ENCODE measurements at regions not wholly inside any gene's neighbourhood (a gene's known extent, or its start where the extent isn't known, plus 50 kb on each side); places are given as distances from the start of the nearest gene placed in this dataset.

DNA sequence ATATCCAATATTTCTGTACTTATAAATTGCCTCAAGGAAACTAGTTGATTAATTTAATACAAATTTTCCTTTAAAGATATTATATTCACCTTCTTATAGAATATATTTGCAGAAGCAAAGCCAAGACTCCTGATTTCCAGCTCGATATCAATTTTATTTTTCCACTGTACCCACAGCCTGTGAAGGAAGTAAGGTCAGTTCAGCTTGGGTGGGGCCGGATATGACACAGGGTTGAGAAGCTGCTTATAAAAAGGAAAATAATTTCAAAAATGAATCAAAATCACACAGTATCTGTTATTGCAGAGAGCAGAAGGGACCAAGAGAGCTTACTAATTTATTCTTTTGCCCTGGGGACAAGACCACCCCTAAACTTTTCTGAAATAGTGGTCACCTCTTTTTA, 491.4 kb downstream of the TUSC7 start:
- H3K36me3 ChIP-seq (ENCODE audit: control insufficient read depth, low read depth, low read length), result no peaks in the 10 kb centered on the region
- no peaks in the 10 kb centered on the region for H3K9me3 ChIP-seq (ENCODE audit: control insufficient read depth, low read depth, low read length)
- H3K4me1 ChIP-seq (ENCODE audit: control insufficient read depth, low read depth, low read length), result peaks cover 4% of the 10 kb centered on the region
- H3K27ac ChIP-seq (ENCODE audit: low read length), result no peak overlapping the region
- H3K9ac ChIP-seq (ENCODE audit: low read length), result no peak overlapping the region
- no peaks in the 10 kb centered on the region for H3K27me3 ChIP-seq (ENCODE audit: control insufficient read depth, insufficient read depth, low read length)
- no peak overlapping the region for H3K4me3 ChIP-seq (ENCODE audit: low read length)

DNA sequence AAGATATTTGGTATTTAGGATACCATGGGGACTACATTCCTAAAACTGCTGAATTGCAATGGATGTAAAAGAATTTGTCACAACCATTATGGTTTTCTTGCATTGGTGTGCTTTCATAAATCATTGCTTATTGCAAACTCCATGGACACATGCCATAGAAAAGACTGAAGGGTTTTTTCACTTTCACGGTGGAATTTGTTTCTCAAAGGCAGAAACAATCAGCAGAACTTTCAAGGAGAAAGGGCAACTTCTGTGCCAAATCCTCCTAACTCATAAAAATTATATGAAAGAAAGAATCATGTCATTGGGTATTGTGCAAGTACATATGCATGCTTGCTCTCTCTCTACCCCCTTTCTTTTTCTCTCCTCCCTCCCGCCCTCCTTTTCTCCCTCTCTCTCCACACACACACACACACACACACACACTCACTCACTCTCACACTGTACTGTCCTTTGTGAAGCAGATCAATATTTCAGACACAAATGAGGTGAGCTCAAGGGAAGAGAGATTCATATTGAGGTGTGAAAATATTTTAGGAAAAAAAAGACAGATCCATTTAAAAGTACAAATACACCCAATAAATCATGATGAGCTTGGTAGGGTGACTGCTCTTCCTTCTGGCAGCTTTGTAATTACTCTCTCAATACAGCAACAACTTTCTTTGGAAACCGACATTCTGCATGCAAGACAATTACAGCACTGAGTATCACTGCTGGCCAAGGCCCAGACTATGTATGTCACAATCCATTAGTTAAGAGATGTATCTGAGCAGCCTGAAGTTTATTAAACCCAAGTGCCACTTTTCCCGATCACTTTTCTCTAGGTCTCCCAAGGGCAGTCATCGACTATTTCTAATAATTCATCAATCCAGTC, 492.6 kb downstream of the TUSC7 start:
- no peak overlapping the region for H3K9ac ChIP-seq (ENCODE audit: low read length)

GRCh38 chr3:117217355-117217754, 507.8 kb downstream of the TUSC7 start:
- Histone ChIP-seq H3K27me3 (ENCODE audit: control insufficient read depth, insufficient read depth, low read length) (no peaks in the 10 kb centered on the region), H3K36me3 (ENCODE audit: control insufficient read depth, low read depth, low read length) (no peaks in the 10 kb centered on the region), H3K27ac (ENCODE audit: low read length) (no peak overlapping the region), H3K9me3 (ENCODE audit: control insufficient read depth, low read depth, low read length) (no peaks in the 10 kb centered on the region), H3K9ac (ENCODE audit: low read length) (no peak overlapping the region), H3K4me1 (ENCODE audit: control insufficient read depth, low read depth, low read length) (no peaks in the 10 kb centered on the region), H3K4me3 (ENCODE audit: low read length) (no peak overlapping the region)

More for the DNA sequence above, 492.6 kb downstream of the TUSC7 start:
- Histone ChIP-seq H3K36me3 (ENCODE audit: control insufficient read depth, low read depth, low read length) (no peaks in the 10 kb centered on the region), H3K27me3 (ENCODE audit: control insufficient read depth, insufficient read depth, low read length) (no peaks in the 10 kb centered on the region), H3K27ac (ENCODE audit: low read length) (no peak overlapping the region), H3K4me3 (ENCODE audit: low read length) (no peak overlapping the region), H3K9me3 (ENCODE audit: control insufficient read depth, low read depth, low read length) (no peaks in the 10 kb centered on the region), H3K4me1 (ENCODE audit: control insufficient read depth, low read depth, low read length) (peaks cover 4% of the 10 kb centered on the region)

- Histone ChIP-seq H3K9ac (ENCODE audit: low read length) (no peak overlapping the region), H3K4me1 (ENCODE audit: control insufficient read depth, low read depth, low read length) (no peaks in the 10 kb centered on the region), H3K27me3 (ENCODE audit: control insufficient read depth, insufficient read depth, low read length) (no peaks in the 10 kb centered on the region), H3K36me3 (ENCODE audit: control insufficient read depth, low read depth, low read length) (no peaks in the 10 kb centered on the region), H3K4me3 (ENCODE audit: low read length) (no peak overlapping the region), H3K27ac (ENCODE audit: low read length) (no peak overlapping the region), H3K9me3 (ENCODE audit: control insufficient read depth, low read depth, low read length) (no peaks in the 10 kb centered on the region)
Measured at GRCh38 chr3:117217760-117218316, 508.3 kb downstream of the TUSC7 start.

- H3K27ac ChIP-seq (ENCODE audit: low read length), result no peak overlapping the region
- H3K36me3 ChIP-seq (ENCODE audit: control insufficient read depth, low read depth, low read length), result no peaks in the 10 kb centered on the region
- H3K27me3 ChIP-seq (ENCODE audit: control insufficient read depth, insufficient read depth, low read length), result no peaks in the 10 kb centered on the region
- H3K9ac ChIP-seq (ENCODE audit: low read length), result no peak overlapping the region
- H3K9me3 ChIP-seq (ENCODE audit: control insufficient read depth, low read depth, low read length), result no peaks in the 10 kb centered on the region
- no peaks in the 10 kb centered on the region for H3K4me1 ChIP-seq (ENCODE audit: control insufficient read depth, low read depth, low read length)
- H3K4me3 ChIP-seq (ENCODE audit: low read length), result no peak overlapping the region
Measured at GRCh38 chr3:117218641-117219048, 509.1 kb downstream of the TUSC7 start.

- no peaks in the 10 kb centered on the region for H3K36me3 ChIP-seq (ENCODE audit: control insufficient read depth, low read depth, low read length)
- H3K9me3 ChIP-seq (ENCODE audit: control insufficient read depth, low read depth, low read length), result no peaks in the 10 kb centered on the region
- no peaks in the 10 kb centered on the region for H3K4me1 ChIP-seq (ENCODE audit: control insufficient read depth, low read depth, low read length)
- H3K4me3 ChIP-seq (ENCODE audit: low read length), result no peak overlapping the region
- H3K9ac ChIP-seq (ENCODE audit: low read length), result no peak overlapping the region
- no peaks in the 10 kb centered on the region for H3K27me3 ChIP-seq (ENCODE audit: control insufficient read depth, insufficient read depth, low read length)
- H3K27ac ChIP-seq (ENCODE audit: low read length), result no peak overlapping the region
Measured at GRCh38 chr3:117219296-117219695, 509.7 kb downstream of the TUSC7 start.

- no peak overlapping the region for H3K9ac ChIP-seq (ENCODE audit: low read length)
- no peaks in the 10 kb centered on the region for H3K27me3 ChIP-seq (ENCODE audit: control insufficient read depth, insufficient read depth, low read length)
- H3K27ac ChIP-seq (ENCODE audit: low read length), result no peak overlapping the region
- no peak overlapping the region for H3K4me3 ChIP-seq (ENCODE audit: low read length)
- no peaks in the 10 kb centered on the region for H3K36me3 ChIP-seq (ENCODE audit: control insufficient read depth, low read depth, low read length)
- no peaks in the 10 kb centered on the region for H3K4me1 ChIP-seq (ENCODE audit: control insufficient read depth, low read depth, low read length)
- H3K9me3 ChIP-seq (ENCODE audit: control insufficient read depth, low read depth, low read length), result no peaks in the 10 kb centered on the region
Measured at GRCh38 chr3:117226932-117227331, 517.4 kb downstream of the TUSC7 start.

- Histone ChIP-seq H3K36me3 (ENCODE audit: control insufficient read depth, low read depth, low read length) (no peaks in the 10 kb centered on the region), H3K9ac (ENCODE audit: low read length) (no peak overlapping the region), H3K27ac (ENCODE audit: low read length) (no peak overlapping the region), H3K9me3 (ENCODE audit: control insufficient read depth, low read depth, low read length) (no peaks in the 10 kb centered on the region), H3K27me3 (ENCODE audit: control insufficient read depth, insufficient read depth, low read length) (no peaks in the 10 kb centered on the region), H3K4me3 (ENCODE audit: low read length) (no peak overlapping the region), H3K4me1 (ENCODE audit: control insufficient read depth, low read depth, low read length) (no peaks in the 10 kb centered on the region)
Measured at GRCh38 chr3:117228466-117228865, 518.9 kb downstream of the TUSC7 start.

- no peak overlapping the region for H3K4me3 ChIP-seq (ENCODE audit: low read length)
- H3K9ac ChIP-seq (ENCODE audit: low read length), result no peak overlapping the region
- H3K27ac ChIP-seq (ENCODE audit: low read length), result no peak overlapping the region
Measured at GRCh38 chr3:117230924-117231323, 521.3 kb downstream of the TUSC7 start.

DNA sequence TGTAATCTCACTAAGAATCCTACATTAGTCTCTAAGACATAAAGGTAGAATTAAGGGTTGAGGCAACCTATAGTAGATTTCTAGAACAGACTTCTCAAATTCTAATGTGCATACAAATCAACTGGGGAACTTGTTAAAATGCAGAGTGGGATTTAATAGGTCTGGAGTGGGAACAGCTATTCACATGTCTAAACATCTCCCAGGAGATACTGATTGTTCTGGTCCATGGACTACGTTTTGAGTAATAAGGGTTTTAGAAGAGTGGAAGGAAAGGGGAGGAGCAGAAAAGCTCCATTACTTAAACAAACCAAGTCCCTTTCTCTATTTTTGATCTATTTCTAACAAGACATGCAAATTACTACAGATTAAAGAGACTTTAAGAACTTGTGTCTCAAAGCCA, 524.8 kb downstream of the TUSC7 start:
- Histone ChIP-seq H3K9ac (ENCODE audit: low read length) (no peak overlapping the region), H3K36me3 (ENCODE audit: control insufficient read depth, low read depth, low read length) (no peaks in the 10 kb centered on the region), H3K4me3 (ENCODE audit: low read length) (no peak overlapping the region), H3K27ac (ENCODE audit: low read length) (no peak overlapping the region), H3K27me3 (ENCODE audit: control insufficient read depth, insufficient read depth, low read length) (no peaks in the 10 kb centered on the region), H3K9me3 (ENCODE audit: control insufficient read depth, low read depth, low read length) (no peaks in the 10 kb centered on the region), H3K4me1 (ENCODE audit: control insufficient read depth, low read depth, low read length) (no peaks in the 10 kb centered on the region)

More at GRCh38 chr3:117230924-117231323, 521.3 kb downstream of the TUSC7 start:
- no peaks in the 10 kb centered on the region for H3K4me1 ChIP-seq (ENCODE audit: control insufficient read depth, low read depth, low read length)
- no peaks in the 10 kb centered on the region for H3K9me3 ChIP-seq (ENCODE audit: control insufficient read depth, low read depth, low read length)
- no peaks in the 10 kb centered on the region for H3K27me3 ChIP-seq (ENCODE audit: control insufficient read depth, insufficient read depth, low read length)
- no peaks in the 10 kb centered on the region for H3K36me3 ChIP-seq (ENCODE audit: control insufficient read depth, low read depth, low read length)

GRCh38 chr3:117235304-117235703, 525.7 kb downstream of the TUSC7 start:
- no peak overlapping the region for H3K9ac ChIP-seq (ENCODE audit: low read length)
- no peaks in the 10 kb centered on the region for H3K4me1 ChIP-seq (ENCODE audit: control insufficient read depth, low read depth, low read length)
- no peaks in the 10 kb centered on the region for H3K27me3 ChIP-seq (ENCODE audit: control insufficient read depth, insufficient read depth, low read length)
- H3K4me3 ChIP-seq (ENCODE audit: low read length), result no peak overlapping the region
- no peak overlapping the region for H3K27ac ChIP-seq (ENCODE audit: low read length)
- H3K36me3 ChIP-seq (ENCODE audit: control insufficient read depth, low read depth, low read length), result no peaks in the 10 kb centered on the region
- H3K9me3 ChIP-seq (ENCODE audit: control insufficient read depth, low read depth, low read length), result no peaks in the 10 kb centered on the region

DNA sequence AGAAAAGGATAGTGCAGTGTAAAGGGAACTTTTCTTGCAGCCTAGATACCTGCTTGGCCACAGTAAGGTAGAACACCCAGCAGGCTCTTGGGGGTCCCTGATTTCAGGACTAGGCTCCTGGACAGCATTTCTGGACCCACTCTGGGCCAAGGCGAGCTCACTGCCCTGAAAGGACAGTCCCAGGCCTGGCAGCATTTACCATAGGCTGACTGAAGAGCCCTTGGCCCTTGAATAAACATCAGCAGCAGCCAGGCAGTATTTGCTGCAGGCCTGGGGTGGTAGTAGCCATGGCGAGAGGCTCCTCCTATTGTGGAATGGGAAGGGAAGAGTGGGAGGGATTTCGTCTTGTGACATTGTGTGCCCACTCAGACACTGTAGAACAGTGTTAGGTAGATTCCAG, 529.2 kb downstream of the TUSC7 start:
- H3K27me3 ChIP-seq (ENCODE audit: control insufficient read depth, insufficient read depth, low read length), result no peaks in the 10 kb centered on the region
- no peak overlapping the region for H3K27ac ChIP-seq (ENCODE audit: low read length)
- H3K9ac ChIP-seq (ENCODE audit: low read length), result no peak overlapping the region
- H3K4me1 ChIP-seq (ENCODE audit: control insufficient read depth, low read depth, low read length), result no peaks in the 10 kb centered on the region
- H3K4me3 ChIP-seq (ENCODE audit: low read length), result no peak overlapping the region
- no peaks in the 10 kb centered on the region for H3K36me3 ChIP-seq (ENCODE audit: control insufficient read depth, low read depth, low read length)
- no peaks in the 10 kb centered on the region for H3K9me3 ChIP-seq (ENCODE audit: control insufficient read depth, low read depth, low read length)

Measured in iPS-18a (cell line).